Adrenal gland (tissue), 5 donors: ENCODE measurements at regions not wholly inside any gene's neighbourhood (a gene's known extent, or its start where the extent isn't known, plus 50 kb on each side); places are given as distances from the start of the nearest gene placed in this dataset.

Experiments
- CTCF ChIP-seq, 6 experiments: fragments of 450-650 bp in 4 of 6; fragments of 200-600 bp in 2 of 6; sonication (generic) in 1 of 6; IDR thresholded peaks; 1 replicate in 5 of 6; 2 replicates in 1 of 6; pipeline versions ENCODE4 v1.5.1 to v1.8.0; 2016 to 2021; ENCODE audit warnings: antibody characterized with exemption in 6 of 6, mild to moderate bottlenecking in 2 of 6, moderate library complexity in 1 of 6
- POLR2A ChIP-seq, 2 donors: fragments of 450-650 bp; IDR thresholded peaks; one replicate each; pipeline ENCODE4 v1.6.1; 2017; ENCODE audit warnings: antibody characterized with exemption in 2 of 2, mild to moderate bottlenecking in 2 of 2, moderate library complexity in 1 of 2
- donor health status: DM: no; HTN: no; CAD: no.

GRCh38 chr5:39623291-39623865 is 198.6 kb upstream of the DAB2 start:
- no peak for TF ChIP-seq CTCF (IDR thresholded peaks at IDR 0.05)
- no peak for TF ChIP-seq POLR2A (IDR thresholded peaks at IDR 0.05)
